Lung (tissue), 11 donors: ENCODE measurements at regions not wholly inside any gene's neighbourhood (a gene's known extent, or its start where the extent isn't known, plus 50 kb on each side); places are given as distances from the start of the nearest gene placed in this dataset.
"Not testable (repeated sequence)": the region's sequence is repeated elsewhere in the genome, so short reads cannot be mapped to it uniquely, and the experiment has no call there.

Experiments used
- ATAC-seq: fragments of 200-7000 bp; cut with Tn5 transposase; one replicate; pipeline ENCODE4 v1.9.1; 2020; ENCODE audit warnings: moderate number of reproducible peaks; ENCODE audit not compliant: insufficient read depth, low FRiP score
- DNase-seq, 3 donors: peaks; one replicate each; pipeline ENCODE4 v3.0.0-alpha.2; 2013 to 2017
- H3K27ac ChIP-seq, 2 donors: one replicate each; pipeline ENCODE4 v1.5.1; 2013; ENCODE audit warnings: mild to moderate bottlenecking in 2 of 2, moderate library complexity in 2 of 2, control low read depth in 1 of 2, inconsistent platforms in 1 of 2, low read depth in 1 of 2, low read length in 1 of 2
- H3K27me3 ChIP-seq, 3 donors: one replicate each; pipeline ENCODE4 v1.5.1; 2013; ENCODE audit warnings: low read length in 2 of 3; ENCODE audit not compliant: control insufficient read depth in 3 of 3, insufficient read depth in 3 of 3
- H3K36me3 ChIP-seq, 4 donors: one replicate each; pipeline ENCODE4 v1.5.1; 2013; ENCODE audit warnings: low read length in 4 of 4, mild to moderate bottlenecking in 1 of 4, moderate library complexity in 1 of 4; ENCODE audit not compliant: control insufficient read depth in 4 of 4, insufficient read depth in 4 of 4
- H3K4me1 ChIP-seq, 5 donors: one replicate each; pipeline ENCODE4 v1.5.1; 2013; ENCODE audit warnings: low read length in 5 of 5, mild to moderate bottlenecking in 2 of 5, moderate library complexity in 1 of 5; ENCODE audit not compliant: control insufficient read depth in 5 of 5, insufficient read depth in 5 of 5
- H3K4me3 ChIP-seq: one replicate; pipeline ENCODE4 v1.5.1; 2013; ENCODE audit warnings: mild to moderate bottlenecking, control low read depth, moderate library complexity
- H3K9ac ChIP-seq, 2 donors: one replicate each; pipeline ENCODE4 v1.5.1; 2013; ENCODE audit warnings: low read length in 2 of 2, control low read depth in 1 of 2; ENCODE audit not compliant: insufficient read depth in 1 of 2
- H3K9me3 ChIP-seq, 4 donors: one replicate each; pipeline ENCODE4 v1.5.1; 2013; ENCODE audit warnings: low read length in 3 of 4, mild to moderate bottlenecking in 1 of 4, moderate library complexity in 1 of 4; ENCODE audit not compliant: control insufficient read depth in 4 of 4, insufficient read depth in 3 of 4
- CTCF ChIP-seq: IDR thresholded peaks from 2 replicates; pipeline ENCODE4 v1.5.1; 2012; ENCODE audit warnings: mild to moderate bottlenecking; ENCODE audit errors: control extremely low read depth, extremely low read depth
- WGBS, 2 donors: extraction: QIAGEN DNeasy Blood & Tissue Kit; methylation state at CpG; one replicate each; pipeline ENCODE4 v1.1.7; 2013; 5-methylcytosine and 5-hydroxymethylcytosine counted together
- donor health status: control.
- donor health status: control.
- donor health status: Bipolar disorder and iron deficiency.
- donor health status: healthy.
- donor health status: DM: yes; HTN: yes; CAD: no.

GRCh38 chr14:35174342-35174741 is 52.0 kb downstream of the PRORP start:
- ATAC-seq: no peak
- Histone ChIP-seq H3K9ac (no peak overlapping the region), H3K27me3 (no peaks in the 10 kb centered on the region), H3K36me3 (peaks cover 0 to 10% (median 4%) of the 10 kb centered on the region in 4 donors), H3K4me3 (no peak overlapping the region), H3K27ac (no peak overlapping the region), H3K4me1 (peaks cover 0 to 1% (median 0%) of the 10 kb centered on the region in 5 donors), H3K9me3 (no peaks in the 10 kb centered on the region)
- 84 to 85% methylated on average over 3 of the region's 3 CpGs for WGBS, 2 donors
- no peak for DNase-seq
- no peak for TF ChIP-seq CTCF

- no peak overlapping the region for H3K4me3 ChIP-seq
- TF ChIP-seq CTCF: no peak
- no peaks in the 10 kb centered on the region for H3K9me3 ChIP-seq
- DNase-seq (no peak), ATAC-seq (no peak)
- H3K27ac ChIP-seq: no peak overlapping the region
- H3K9ac ChIP-seq: no peak overlapping the region
- WGBS, 2 donors: 83 to 98% methylated on average over 7 of the region's 7 CpGs
- H3K36me3 ChIP-seq: peaks cover 0 to 4% (median 2%) of the 10 kb centered on the region in 4 donors
- H3K4me1 ChIP-seq: no peaks in the 10 kb centered on the region
- H3K27me3 ChIP-seq: no peaks in the 10 kb centered on the region
Measured at GRCh38 chr14:35180179-35180578, 57.8 kb downstream of the PRORP start.

GRCh38 chr14:35184891-35185290 is 62.5 kb downstream of the PRORP start:
- H3K27me3 ChIP-seq, DNase-seq, H3K9me3 ChIP-seq, H3K36me3 ChIP-seq, H3K27ac ChIP-seq, H3K4me3 ChIP-seq, H3K4me1 ChIP-seq, H3K9ac ChIP-seq, ATAC-seq: not testable (repeated sequence)

GRCh38 chr14:35189422-35189821 is 67.1 kb downstream of the PRORP start:
- WGBS, 2 donors: 91 to 97% methylated on average over 1 of the region's 1 CpG
- H3K9me3 ChIP-seq: no peaks in the 10 kb centered on the region
- H3K4me3 ChIP-seq: no peak overlapping the region
- no peak for ATAC-seq
- TF ChIP-seq CTCF: no peak
- H3K9ac ChIP-seq: no peak overlapping the region
- H3K4me1 ChIP-seq: no peaks in the 10 kb centered on the region
- no peak overlapping the region for H3K27ac ChIP-seq
- DNase-seq: no peak
- peaks cover 0 to 5% (median under 1%) of the 10 kb centered on the region in 4 donors for H3K36me3 ChIP-seq
- no peaks in the 10 kb centered on the region for H3K27me3 ChIP-seq
